ENCODE measurements at regions not wholly inside any gene's neighbourhood (a gene's known extent, or its start where the extent isn't known, plus 50 kb on each side); places are given as distances from the start of the nearest gene placed in this dataset.

DNA sequence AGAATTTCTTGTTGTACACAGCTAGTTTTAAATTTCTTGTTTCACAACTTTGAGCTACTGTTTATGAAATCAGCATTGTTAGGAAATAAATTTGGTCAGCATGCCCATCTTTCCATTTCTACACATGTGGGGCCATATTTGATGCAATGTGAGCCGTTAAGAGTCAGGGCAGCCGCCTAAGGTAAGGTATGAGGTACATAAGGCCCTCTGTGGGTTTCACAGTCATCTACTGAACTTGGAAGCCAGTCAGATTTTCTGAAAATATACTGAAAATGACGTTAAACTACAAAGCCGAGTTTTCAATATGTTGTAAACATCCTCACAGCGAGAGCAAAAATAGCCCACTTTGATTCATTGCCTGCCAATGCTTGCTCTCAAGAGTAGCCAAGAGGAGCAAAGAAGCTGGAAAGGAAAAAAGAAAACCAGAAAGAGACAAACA, 94.7 kb upstream of the PDZRN3 start:
- no peaks in the 10 kb centered on the region for H3K9me3 ChIP-seq (ENCODE audit: control insufficient read depth, low read length)
- H3K27me3 ChIP-seq (replicated peaks; ENCODE audit: control insufficient read depth, insufficient read depth, low read length): no peaks in the 10 kb centered on the region
- H3K4me3 ChIP-seq (ENCODE audit: low read length): peak overlapping the region; percentile 72
- H3K36me3 ChIP-seq (ENCODE audit: control insufficient read depth, insufficient read depth, low read length, severe bottlenecking): no peaks in the 10 kb centered on the region
- peak overlapping the region; percentile 77 for H3K9ac ChIP-seq (ENCODE audit: low read length)
- peaks cover 33% of the 10 kb centered on the region for H3K4me1 ChIP-seq (ENCODE audit: control insufficient read depth, insufficient read depth, low read length)
- DNase-seq (ENCODE audit: low read depth): peak; percentile 79

- Histone ChIP-seq H3K36me3 (ENCODE audit: control insufficient read depth, insufficient read depth, low read length, severe bottlenecking) (no peaks in the 10 kb centered on the region), H3K9me3 (ENCODE audit: control insufficient read depth, low read length) (no peaks in the 10 kb centered on the region), H3K9ac (ENCODE audit: low read length) (peak overlapping the region; percentile 77), H3K4me3 (ENCODE audit: low read length) (peak overlapping the region; percentile 72), H3K27me3 (replicated peaks; ENCODE audit: control insufficient read depth, insufficient read depth, low read length) (no peaks in the 10 kb centered on the region), H3K4me1 (ENCODE audit: control insufficient read depth, insufficient read depth, low read length) (peaks cover 33% of the 10 kb centered on the region)
- no peak for DNase-seq (ENCODE audit: low read depth)
Observed at GRCh38 chr3:73718326-73719110, 93.8 kb upstream of the PDZRN3 start.

DNA sequence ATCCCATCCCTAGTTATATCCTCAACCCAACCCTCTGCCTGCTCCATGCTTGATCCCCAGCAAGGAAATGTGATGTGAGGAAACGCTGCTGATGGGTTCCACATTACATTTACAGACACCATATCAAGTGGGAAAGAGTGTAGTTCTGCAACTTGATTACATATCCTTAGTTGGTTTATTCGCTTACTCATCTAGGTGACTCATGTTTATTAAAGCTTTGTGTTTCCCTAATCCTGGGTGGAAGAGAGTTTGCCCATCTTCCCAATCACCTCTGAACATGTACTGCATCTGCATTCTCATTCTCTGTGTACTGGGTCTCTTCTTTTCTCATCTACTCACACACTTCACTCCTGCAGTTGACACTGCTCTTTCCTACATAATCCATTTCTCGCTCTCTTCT, 91.7 kb upstream of the PDZRN3 start:
- H3K27me3 ChIP-seq (replicated peaks; ENCODE audit: control insufficient read depth, insufficient read depth, low read length): no peaks in the 10 kb centered on the region
- peak; percentile 32 for DNase-seq (ENCODE audit: low read depth)
- H3K36me3 ChIP-seq (ENCODE audit: control insufficient read depth, insufficient read depth, low read length, severe bottlenecking): no peaks in the 10 kb centered on the region
- H3K9ac ChIP-seq (ENCODE audit: low read length): no peak overlapping the region
- H3K4me3 ChIP-seq (ENCODE audit: low read length): no peak overlapping the region
- peaks cover 31% of the 10 kb centered on the region for H3K4me1 ChIP-seq (ENCODE audit: control insufficient read depth, insufficient read depth, low read length)
- no peaks in the 10 kb centered on the region for H3K9me3 ChIP-seq (ENCODE audit: control insufficient read depth, low read length)

DNA sequence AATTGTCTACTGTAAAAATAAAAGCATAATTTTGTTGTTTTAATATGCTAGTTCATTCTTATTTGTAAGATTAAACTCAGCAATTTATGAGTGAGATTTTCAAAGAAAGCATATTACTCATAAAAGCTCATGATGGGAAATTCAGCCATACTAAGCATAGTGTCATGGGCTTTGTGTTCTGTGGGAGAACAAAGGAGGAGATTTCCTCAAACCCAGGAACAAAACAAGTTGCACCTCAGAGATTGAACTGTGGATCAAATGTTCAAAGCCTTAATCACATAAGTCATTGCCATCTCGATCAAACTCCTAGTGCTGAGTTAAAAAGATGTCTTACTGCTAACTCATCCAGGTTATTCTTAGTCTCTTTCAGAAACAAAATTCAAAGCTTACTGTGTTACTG, 85.6 kb upstream of the PDZRN3 start:
- H3K9me3 ChIP-seq (ENCODE audit: control insufficient read depth, low read length): no peaks in the 10 kb centered on the region
- H3K4me3 ChIP-seq (ENCODE audit: low read length): no peak overlapping the region
- no peaks in the 10 kb centered on the region for H3K4me1 ChIP-seq (ENCODE audit: control insufficient read depth, insufficient read depth, low read length)
- no peaks in the 10 kb centered on the region for H3K27me3 ChIP-seq (replicated peaks; ENCODE audit: control insufficient read depth, insufficient read depth, low read length)
- DNase-seq (ENCODE audit: low read depth): no peak
- no peaks in the 10 kb centered on the region for H3K36me3 ChIP-seq (ENCODE audit: control insufficient read depth, insufficient read depth, low read length, severe bottlenecking)
- H3K9ac ChIP-seq (ENCODE audit: low read length): no peak overlapping the region

DNA sequence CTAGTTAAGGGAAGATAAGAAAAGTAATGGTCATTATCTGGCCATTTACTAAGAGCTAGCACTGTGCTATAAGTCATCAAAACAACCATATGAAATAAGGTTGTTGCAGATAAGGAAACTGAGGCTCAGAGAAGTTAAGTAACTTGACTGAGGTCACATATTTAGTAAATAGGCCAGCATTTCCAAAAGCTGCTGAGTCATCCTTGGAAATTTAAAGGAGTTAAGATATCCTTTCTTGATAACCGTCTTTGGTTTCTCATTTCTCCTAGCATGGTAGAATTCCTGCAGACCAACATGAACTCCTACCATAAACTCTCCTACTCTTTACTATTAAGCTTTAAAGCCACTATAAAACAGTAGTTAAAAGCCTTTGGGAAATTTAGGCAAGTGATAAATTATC, 85.0 kb upstream of the PDZRN3 start:
- H3K9ac ChIP-seq (ENCODE audit: low read length): no peak overlapping the region
- H3K4me3 ChIP-seq (ENCODE audit: low read length): no peak overlapping the region
- H3K36me3 ChIP-seq (ENCODE audit: control insufficient read depth, insufficient read depth, low read length, severe bottlenecking): no peaks in the 10 kb centered on the region
- peaks cover 3% of the 10 kb centered on the region for H3K4me1 ChIP-seq (ENCODE audit: control insufficient read depth, insufficient read depth, low read length)
- H3K9me3 ChIP-seq (ENCODE audit: control insufficient read depth, low read length): no peaks in the 10 kb centered on the region
- no peak for DNase-seq (ENCODE audit: low read depth)
- no peaks in the 10 kb centered on the region for H3K27me3 ChIP-seq (replicated peaks; ENCODE audit: control insufficient read depth, insufficient read depth, low read length)

DNA sequence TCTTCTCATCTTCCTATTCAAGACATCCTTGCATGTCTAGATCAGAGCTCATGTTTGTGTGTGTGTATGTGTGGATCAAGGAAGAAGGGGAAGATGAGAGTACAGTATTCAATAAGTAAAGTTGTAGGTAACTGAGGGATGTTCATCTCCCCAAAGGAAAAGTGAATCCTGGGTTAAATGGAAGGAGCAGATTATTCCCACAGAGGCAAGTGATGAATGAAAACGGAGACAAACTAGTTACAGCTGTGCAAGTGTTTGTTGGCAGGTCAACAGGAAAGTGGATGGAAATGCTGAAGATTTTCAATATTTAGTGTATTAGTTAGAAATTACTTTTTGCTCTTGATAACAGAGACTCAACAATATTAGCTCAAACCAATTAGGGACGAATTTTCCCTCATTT, 84.2 kb upstream of the PDZRN3 start:
- DNase-seq (ENCODE audit: low read depth): no peak
- Histone ChIP-seq H3K27me3 (replicated peaks; ENCODE audit: control insufficient read depth, insufficient read depth, low read length) (no peaks in the 10 kb centered on the region), H3K4me1 (ENCODE audit: control insufficient read depth, insufficient read depth, low read length) (peaks cover 4% of the 10 kb centered on the region), H3K36me3 (ENCODE audit: control insufficient read depth, insufficient read depth, low read length, severe bottlenecking) (no peaks in the 10 kb centered on the region), H3K9ac (ENCODE audit: low read length) (no peak overlapping the region), H3K9me3 (ENCODE audit: control insufficient read depth, low read length) (no peaks in the 10 kb centered on the region), H3K4me3 (ENCODE audit: low read length) (no peak overlapping the region)

- Histone ChIP-seq H3K4me1 (ENCODE audit: control insufficient read depth, insufficient read depth, low read length) (peaks cover 4% of the 10 kb centered on the region), H3K27me3 (replicated peaks; ENCODE audit: control insufficient read depth, insufficient read depth, low read length) (no peaks in the 10 kb centered on the region), H3K36me3 (ENCODE audit: control insufficient read depth, insufficient read depth, low read length, severe bottlenecking) (no peaks in the 10 kb centered on the region), H3K9me3 (ENCODE audit: control insufficient read depth, low read length) (no peaks in the 10 kb centered on the region), H3K4me3 (ENCODE audit: low read length) (no peak overlapping the region), H3K9ac (ENCODE audit: low read length) (no peak overlapping the region)
- DNase-seq (ENCODE audit: low read depth): peak; percentile 60
Observed at GRCh38 chr3:73707772-73708171, 83.0 kb upstream of the PDZRN3 start.

DNA sequence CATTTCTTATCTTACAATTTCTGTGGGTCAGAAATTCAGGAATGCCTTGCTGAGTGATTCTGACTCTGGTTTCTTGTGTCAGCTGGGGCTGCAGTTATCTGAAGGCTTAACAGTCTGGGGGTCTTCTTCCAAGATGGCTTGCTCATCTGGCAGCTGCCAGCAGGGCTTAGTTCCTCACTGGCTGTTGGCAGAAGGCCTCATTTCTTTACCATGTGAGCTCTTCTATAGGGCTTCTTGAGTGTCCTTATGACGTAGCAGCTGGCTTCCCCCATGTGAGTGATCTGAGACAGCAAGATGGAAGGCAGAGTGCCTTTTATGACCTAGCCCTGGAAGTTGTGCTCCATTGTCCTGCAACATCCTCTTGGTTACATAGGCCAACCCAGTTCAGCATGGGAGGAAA, 82.0 kb upstream of the PDZRN3 start:
- Histone ChIP-seq H3K9ac (ENCODE audit: low read length) (no peak overlapping the region), H3K9me3 (ENCODE audit: control insufficient read depth, low read length) (no peaks in the 10 kb centered on the region), H3K4me3 (ENCODE audit: low read length) (no peak overlapping the region), H3K36me3 (ENCODE audit: control insufficient read depth, insufficient read depth, low read length, severe bottlenecking) (no peaks in the 10 kb centered on the region), H3K4me1 (ENCODE audit: control insufficient read depth, insufficient read depth, low read length) (peaks cover 4% of the 10 kb centered on the region), H3K27me3 (replicated peaks; ENCODE audit: control insufficient read depth, insufficient read depth, low read length) (no peaks in the 10 kb centered on the region)
- DNase-seq (ENCODE audit: low read depth): no peak

DNA sequence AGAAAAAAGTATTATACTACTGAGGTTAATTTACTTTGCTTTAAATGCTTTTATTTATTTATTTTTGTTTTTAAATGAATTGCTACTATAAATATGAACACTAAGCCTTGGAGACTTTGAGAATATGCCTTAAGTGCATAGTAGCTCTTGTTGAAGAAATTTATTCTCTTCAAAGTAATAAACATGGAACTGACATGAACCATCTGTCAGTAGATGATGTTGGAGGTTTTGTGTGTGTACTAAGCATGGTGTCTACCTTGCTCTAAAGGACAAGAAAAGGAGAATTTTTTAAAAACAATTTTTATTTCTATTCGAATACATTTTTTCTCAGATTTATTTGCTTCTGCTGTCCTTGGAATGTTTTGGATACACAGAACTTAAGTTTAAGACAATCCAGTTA, 81.1 kb upstream of the PDZRN3 start:
- H3K4me1 ChIP-seq (ENCODE audit: control insufficient read depth, insufficient read depth, low read length): peaks cover 4% of the 10 kb centered on the region
- H3K4me3 ChIP-seq (ENCODE audit: low read length): no peak overlapping the region
- no peaks in the 10 kb centered on the region for H3K9me3 ChIP-seq (ENCODE audit: control insufficient read depth, low read length)
- DNase-seq (ENCODE audit: low read depth): no peak
- no peak overlapping the region for H3K9ac ChIP-seq (ENCODE audit: low read length)
- H3K27me3 ChIP-seq (replicated peaks; ENCODE audit: control insufficient read depth, insufficient read depth, low read length): no peaks in the 10 kb centered on the region
- H3K36me3 ChIP-seq (ENCODE audit: control insufficient read depth, insufficient read depth, low read length, severe bottlenecking): no peaks in the 10 kb centered on the region

GRCh38 chr3:73699327-73699726, 74.6 kb upstream of the PDZRN3 start:
- Histone ChIP-seq H3K36me3 (ENCODE audit: control insufficient read depth, insufficient read depth, low read length, severe bottlenecking) (no peaks in the 10 kb centered on the region), H3K4me3 (ENCODE audit: low read length) (no peak overlapping the region), H3K9ac (ENCODE audit: low read length) (no peak overlapping the region), H3K9me3 (ENCODE audit: control insufficient read depth, low read length) (no peaks in the 10 kb centered on the region), H3K27me3 (replicated peaks; ENCODE audit: control insufficient read depth, insufficient read depth, low read length) (no peaks in the 10 kb centered on the region), H3K4me1 (ENCODE audit: control insufficient read depth, insufficient read depth, low read length) (peaks cover 19% of the 10 kb centered on the region)
- no peak for DNase-seq (ENCODE audit: low read depth)

- Histone ChIP-seq H3K9me3 (ENCODE audit: control insufficient read depth, low read length) (no peaks in the 10 kb centered on the region), H3K4me3 (ENCODE audit: low read length) (no peak overlapping the region), H3K27me3 (replicated peaks; ENCODE audit: control insufficient read depth, insufficient read depth, low read length) (no peaks in the 10 kb centered on the region), H3K9ac (ENCODE audit: low read length) (no peak overlapping the region), H3K4me1 (ENCODE audit: control insufficient read depth, insufficient read depth, low read length) (peaks cover 19% of the 10 kb centered on the region), H3K36me3 (ENCODE audit: control insufficient read depth, insufficient read depth, low read length, severe bottlenecking) (no peaks in the 10 kb centered on the region)
- no peak for DNase-seq (ENCODE audit: low read depth)
Observed at GRCh38 chr3:73697020-73697419, 72.3 kb upstream of the PDZRN3 start.

DNA sequence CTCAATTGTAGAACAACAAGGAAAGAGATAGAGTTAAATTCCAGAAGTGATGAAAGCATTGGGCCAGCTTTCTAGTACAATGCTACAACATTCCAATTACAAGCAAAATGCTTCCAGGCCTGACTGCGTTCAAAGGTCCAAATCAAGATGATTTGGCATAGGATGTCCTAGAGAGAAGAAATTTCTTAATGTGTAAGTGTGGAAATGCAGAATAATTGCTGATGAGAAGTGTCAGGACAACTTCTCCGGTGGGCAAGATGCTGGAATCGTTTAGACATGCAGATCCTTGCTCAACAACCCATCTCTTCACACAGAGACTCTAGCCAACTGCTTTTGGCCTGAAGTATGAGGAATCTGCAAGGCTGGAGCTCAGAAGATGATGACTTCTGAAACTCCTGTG, 71.1 kb upstream of the PDZRN3 start:
- peaks cover 19% of the 10 kb centered on the region for H3K4me1 ChIP-seq (ENCODE audit: control insufficient read depth, insufficient read depth, low read length)
- no peaks in the 10 kb centered on the region for H3K9me3 ChIP-seq (ENCODE audit: control insufficient read depth, low read length)
- H3K9ac ChIP-seq (ENCODE audit: low read length): no peak overlapping the region
- DNase-seq (ENCODE audit: low read depth): peak; percentile 14
- H3K36me3 ChIP-seq (ENCODE audit: control insufficient read depth, insufficient read depth, low read length, severe bottlenecking): no peaks in the 10 kb centered on the region
- no peaks in the 10 kb centered on the region for H3K27me3 ChIP-seq (replicated peaks; ENCODE audit: control insufficient read depth, insufficient read depth, low read length)
- no peak overlapping the region for H3K4me3 ChIP-seq (ENCODE audit: low read length)
